IPS DF 4.7 (cell line): ENCODE measurements at regions not wholly inside any gene's neighbourhood (a gene's known extent, or its start where the extent isn't known, plus 50 kb on each side); places are given as distances from the start of the nearest gene placed in this dataset.
A peak's percentile ranks its signal among the peaks of the same experiment; 100 is the strongest.
"Not testable (repeated sequence)": the region's sequence is repeated elsewhere in the genome, so short reads cannot be mapped to it uniquely, and the experiment has no call there.

Source experiments
- DNase-seq: peaks from one replicate; pipeline ENCODE4 v3.0.0-alpha.2; 2013; ENCODE audit warnings: low spot score; ENCODE audit errors: extremely low read depth

- DNase-seq, result no peak
Observed at GRCh38 chrX:77143907-77144306, 303.3 kb upstream of the FGF16 start.

GRCh38 chrX:77160301-77160700, 286.9 kb upstream of the FGF16 start:
- peak; percentile 3 for DNase-seq

GRCh38 chrX:77162777-77163176, 284.4 kb upstream of the FGF16 start:
- no peak for DNase-seq

- no peak for DNase-seq
Observed at GRCh38 chrX:77167993-77168392, 279.2 kb upstream of the FGF16 start.

- DNase-seq, result no peak
Observed at GRCh38 chrX:77174680-77175519, 272.3 kb upstream of the FGF16 start.

- DNase-seq, result no peak
Observed at GRCh38 chrX:77200663-77201062, 246.5 kb upstream of the FGF16 start.

- no peak for DNase-seq
Observed at GRCh38 chrX:77223046-77223445, 224.1 kb upstream of the FGF16 start.

GRCh38 chrX:77264490-77264889, 182.7 kb upstream of the FGF16 start:
- no peak for DNase-seq

GRCh38 chrX:77275392-77275791, 171.8 kb upstream of the FGF16 start:
- no peak for DNase-seq

GRCh38 chrX:77276742-77277141, 170.4 kb upstream of the FGF16 start:
- DNase-seq, result no peak

- no peak for DNase-seq
Observed at GRCh38 chrX:77277911-77278310, 169.3 kb upstream of the FGF16 start.

- not testable (repeated sequence) for DNase-seq
Observed at GRCh38 chrX:77279373-77279772, 167.8 kb upstream of the FGF16 start.

- no peak for DNase-seq
Observed at GRCh38 chrX:77293331-77293995, 153.7 kb upstream of the FGF16 start.

- DNase-seq, result no peak
Observed at GRCh38 chrX:77298296-77298695, 148.9 kb upstream of the FGF16 start.

- DNase-seq, result no peak
Observed at GRCh38 chrX:77298790-77299189, 148.4 kb upstream of the FGF16 start.

- no peak for DNase-seq
Observed at GRCh38 chrX:77299549-77299948, 147.6 kb upstream of the FGF16 start.

- DNase-seq, result no peak
Observed at GRCh38 chrX:77342004-77342403, 105.2 kb upstream of the FGF16 start.

- no peak for DNase-seq
Observed at GRCh38 chrX:77346859-77347258, 100.3 kb upstream of the FGF16 start.

- DNase-seq, result no peak
Observed at GRCh38 chrX:77347572-77347971, 99.6 kb upstream of the FGF16 start.

GRCh38 chrX:77389891-77390290, 57.3 kb upstream of the FGF16 start:
- DNase-seq, result no peak

GRCh38 chrX:77390365-77390764, 56.8 kb upstream of the FGF16 start:
- DNase-seq, result not testable (repeated sequence)

GRCh38 chrX:77396781-77397180, 50.4 kb upstream of the FGF16 start:
- DNase-seq, result no peak
